ENCODE measurements at regions not wholly inside any gene's neighbourhood (a gene's known extent, or its start where the extent isn't known, plus 50 kb on each side); places are given as distances from the start of the nearest gene placed in this dataset.

DNA sequence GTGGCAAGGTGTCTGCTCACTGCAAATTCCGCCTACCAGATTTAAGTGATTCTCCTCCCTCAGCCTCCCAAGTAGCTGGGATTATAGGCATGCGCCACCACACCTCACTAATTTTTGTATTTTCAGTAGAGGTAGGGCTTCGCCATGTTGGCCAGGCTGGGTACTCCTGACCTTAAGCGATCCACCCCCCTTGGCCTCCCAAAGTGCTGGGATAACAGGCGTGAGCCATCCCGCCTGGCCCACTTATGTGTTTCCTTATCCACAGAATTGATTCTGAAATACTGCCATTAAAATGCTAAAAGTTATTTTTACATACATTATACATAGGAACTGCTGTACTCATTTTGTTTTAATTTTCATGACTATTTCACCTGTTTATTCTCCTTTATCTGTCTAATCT, 529.7 kb upstream of the CDH7 start:
- H3K9ac ChIP-seq (ENCODE audit: extremely low read depth, low read length, poor library complexity, severe bottlenecking) = no peak overlapping the region
- H3K36me3 Mint-ChIP-seq (ENCODE audit: low read depth) = no peaks in the 10 kb centered on the region
- no peaks in the 10 kb centered on the region for H3K36me3 ChIP-seq (ENCODE audit: control insufficient read depth, insufficient read depth, low read length)
- H3K9me3 Mint-ChIP-seq = no peaks in the 10 kb centered on the region
- TF ChIP-seq, protein P1, sequence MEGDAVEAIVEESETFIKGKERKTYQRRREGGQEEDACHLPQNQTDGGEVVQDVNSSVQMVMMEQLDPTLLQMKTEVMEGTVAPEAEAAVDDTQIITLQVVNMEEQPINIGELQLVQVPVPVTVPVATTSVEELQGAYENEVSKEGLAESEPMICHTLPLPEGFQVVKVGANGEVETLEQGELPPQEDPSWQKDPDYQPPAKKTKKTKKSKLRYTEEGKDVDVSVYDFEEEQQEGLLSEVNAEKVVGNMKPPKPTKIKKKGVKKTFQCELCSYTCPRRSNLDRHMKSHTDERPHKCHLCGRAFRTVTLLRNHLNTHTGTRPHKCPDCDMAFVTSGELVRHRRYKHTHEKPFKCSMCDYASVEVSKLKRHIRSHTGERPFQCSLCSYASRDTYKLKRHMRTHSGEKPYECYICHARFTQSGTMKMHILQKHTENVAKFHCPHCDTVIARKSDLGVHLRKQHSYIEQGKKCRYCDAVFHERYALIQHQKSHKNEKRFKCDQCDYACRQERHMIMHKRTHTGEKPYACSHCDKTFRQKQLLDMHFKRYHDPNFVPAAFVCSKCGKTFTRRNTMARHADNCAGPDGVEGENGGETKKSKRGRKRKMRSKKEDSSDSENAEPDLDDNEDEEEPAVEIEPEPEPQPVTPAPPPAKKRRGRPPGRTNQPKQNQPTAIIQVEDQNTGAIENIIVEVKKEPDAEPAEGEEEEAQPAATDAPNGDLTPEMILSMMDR (conservative IDR thresholded peaks at IDR 0.05) = no peak
- H3K4me1 ChIP-seq (ENCODE audit: control insufficient read depth, insufficient read depth, low read length) = no peaks in the 10 kb centered on the region
- no peaks in the 10 kb centered on the region for H3K9me3 ChIP-seq (ENCODE audit: control insufficient read depth, low read length)
- no peaks in the 10 kb centered on the region for H3K27me3 ChIP-seq (ENCODE audit: control insufficient read depth, insufficient read depth, low read length, poor library complexity, severe bottlenecking)
- no peaks in the 10 kb centered on the region for H3K27me3 Mint-ChIP-seq (ENCODE audit: insufficient read depth)
- no peak overlapping the region for H3K4me3 ChIP-seq (ENCODE audit: low read length)
- H3K27ac Mint-ChIP-seq = no peak overlapping the region
- no peak overlapping the region for H3K27ac ChIP-seq (ENCODE audit: low read depth, low read length)
- H3K4me3 Mint-ChIP-seq = no peak overlapping the region
- 90 to 91% methylated on average over 3 to 6 of the region's 6 CpGs for WGBS, 2 experiments (ENCODE audit: insufficient coverage in 1 of 2, insufficient read length in 1 of 2)
- no peak for DNase-seq
- H3K4me1 Mint-ChIP-seq = no peaks in the 10 kb centered on the region

DNA sequence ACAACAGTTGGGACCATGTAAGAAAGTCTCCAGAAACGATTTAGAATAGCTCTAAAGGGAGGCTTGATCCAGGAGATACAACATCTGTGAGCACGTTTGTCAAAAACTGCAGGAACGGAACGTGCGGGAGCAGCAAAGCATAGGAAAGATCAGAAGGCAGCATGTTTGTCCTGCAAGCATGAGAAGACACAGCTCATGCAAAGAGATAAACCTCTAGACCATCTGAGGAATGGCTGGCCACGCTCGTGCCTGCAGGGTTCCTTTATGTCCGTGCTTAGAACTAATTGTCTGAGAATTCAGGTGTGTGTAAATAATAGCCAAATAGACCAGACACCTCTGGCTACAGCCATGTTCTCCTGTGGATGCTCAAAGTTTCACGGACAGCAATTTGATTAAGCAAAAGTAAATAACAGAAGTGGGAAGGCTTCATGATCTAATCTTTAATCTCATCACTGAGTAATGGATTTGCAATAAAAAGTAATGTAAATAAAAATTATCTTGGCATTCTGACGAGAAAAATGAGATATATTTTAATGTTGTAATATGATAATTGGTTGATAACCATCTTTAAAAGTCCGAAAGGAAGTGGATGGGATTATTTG, 534.8 kb upstream of the CDH7 start:
- Histone ChIP-seq H3K9ac (ENCODE audit: extremely low read depth, low read length, poor library complexity, severe bottlenecking) (no peak overlapping the region), H3K4me3 (ENCODE audit: low read length) (no peak overlapping the region), H3K36me3 (ENCODE audit: control insufficient read depth, insufficient read depth, low read length) (no peaks in the 10 kb centered on the region), H3K4me1 (ENCODE audit: control insufficient read depth, insufficient read depth, low read length) (no peaks in the 10 kb centered on the region), H3K27ac (ENCODE audit: low read depth, low read length) (no peak overlapping the region), H3K9me3 (ENCODE audit: control insufficient read depth, low read length) (no peaks in the 10 kb centered on the region), H3K27me3 (ENCODE audit: control insufficient read depth, insufficient read depth, low read length, poor library complexity, severe bottlenecking) (no peaks in the 10 kb centered on the region)
- no peak for DNase-seq
- TF ChIP-seq, protein P1 (conservative IDR thresholded peaks at IDR 0.05) = no peak
- H3K4me1 Mint-ChIP-seq = no peaks in the 10 kb centered on the region
- no peaks in the 10 kb centered on the region for H3K9me3 Mint-ChIP-seq
- WGBS, 2 experiments (ENCODE audit: insufficient coverage in 1 of 2, insufficient read length in 1 of 2) = 70 to 82% methylated on average over 6 to 11 of the region's 11 CpGs
- H3K27ac Mint-ChIP-seq = no peak overlapping the region
- H3K27me3 Mint-ChIP-seq (ENCODE audit: insufficient read depth) = no peaks in the 10 kb centered on the region
- H3K4me3 Mint-ChIP-seq = no peak overlapping the region
- H3K36me3 Mint-ChIP-seq (ENCODE audit: low read depth) = no peaks in the 10 kb centered on the region

DNA sequence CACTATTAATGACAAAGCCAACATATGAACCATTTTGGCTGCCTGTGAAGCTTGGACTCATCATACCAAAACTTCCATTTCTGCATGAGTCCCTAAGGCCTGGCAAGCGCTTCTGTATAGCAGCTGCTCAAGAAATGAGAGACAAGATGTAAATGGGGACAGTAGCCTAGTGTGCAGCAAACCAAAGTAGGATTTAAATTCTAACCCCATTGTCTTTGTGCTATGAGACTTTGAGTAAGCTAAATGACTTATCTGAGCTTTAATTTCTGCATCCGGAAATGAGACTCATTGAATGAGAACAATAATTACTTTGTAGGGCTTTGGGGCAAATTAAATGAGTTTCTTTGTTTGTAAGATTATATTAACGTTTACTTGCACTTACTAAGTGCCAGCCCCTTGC, 536.4 kb upstream of the CDH7 start:
- no peak for DNase-seq
- no peaks in the 10 kb centered on the region for H3K4me1 Mint-ChIP-seq
- no peaks in the 10 kb centered on the region for H3K36me3 Mint-ChIP-seq (ENCODE audit: low read depth)
- H3K4me3 Mint-ChIP-seq = no peak overlapping the region
- H3K27me3 Mint-ChIP-seq (ENCODE audit: insufficient read depth) = no peaks in the 10 kb centered on the region
- 97 to 100% methylated on average over 2 to 3 of the region's 3 CpGs for WGBS, 2 experiments (ENCODE audit: insufficient coverage in 1 of 2, insufficient read length in 1 of 2)
- H3K9me3 ChIP-seq (ENCODE audit: control insufficient read depth, low read length) = no peaks in the 10 kb centered on the region
- TF ChIP-seq, protein P1 (conservative IDR thresholded peaks at IDR 0.05) = no peak
- H3K4me3 ChIP-seq (ENCODE audit: low read length) = no peak overlapping the region
- H3K36me3 ChIP-seq (ENCODE audit: control insufficient read depth, insufficient read depth, low read length) = no peaks in the 10 kb centered on the region
- no peak overlapping the region for H3K27ac ChIP-seq (ENCODE audit: low read depth, low read length)
- H3K27me3 ChIP-seq (ENCODE audit: control insufficient read depth, insufficient read depth, low read length, poor library complexity, severe bottlenecking) = no peaks in the 10 kb centered on the region
- H3K4me1 ChIP-seq (ENCODE audit: control insufficient read depth, insufficient read depth, low read length) = no peaks in the 10 kb centered on the region
- no peak overlapping the region for H3K9ac ChIP-seq (ENCODE audit: extremely low read depth, low read length, poor library complexity, severe bottlenecking)
- no peak overlapping the region for H3K27ac Mint-ChIP-seq
- H3K9me3 Mint-ChIP-seq = no peaks in the 10 kb centered on the region

Measured in endodermal cell (in vitro differentiated cells).